ENCODE measurements at regions not wholly inside any gene's neighbourhood (a gene's known extent, or its start where the extent isn't known, plus 50 kb on each side); places are given as distances from the start of the nearest gene placed in this dataset.
A peak's percentile ranks its signal among the peaks of the same experiment; 100 is the strongest.

DNA sequence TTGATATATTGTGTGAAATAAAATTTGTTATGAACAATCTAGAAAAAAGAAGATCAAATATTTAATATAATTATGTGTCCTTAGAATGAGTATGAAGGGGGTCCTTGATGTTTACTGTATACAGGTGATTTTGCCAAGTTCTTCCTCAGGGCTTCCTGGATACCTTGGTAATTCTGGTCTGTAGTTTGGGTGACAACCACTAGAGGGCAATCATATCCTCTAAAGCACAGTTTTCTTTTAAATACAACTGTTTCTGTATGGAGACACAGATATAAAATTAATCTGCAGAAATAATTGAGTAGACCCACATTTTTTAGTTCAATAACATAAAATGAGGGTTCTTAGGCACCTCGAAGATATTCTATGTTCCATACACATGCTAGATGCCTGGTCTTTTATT lies 157.7 kb downstream of the SPANXN1 start:
- TF ChIP-seq CTCF (IDR thresholded peaks at IDR 0.05; ENCODE audit: low read depth, low read length, missing input control): peak; percentile 52
- peak; percentile 43 to 69 for TF ChIP-seq RAD21 (IDR thresholded peaks at IDR 0.05)
- no peak for TF ChIP-seq MAX (IDR thresholded peaks at IDR 0.05)
- TF ChIP-seq, protein P1, sequence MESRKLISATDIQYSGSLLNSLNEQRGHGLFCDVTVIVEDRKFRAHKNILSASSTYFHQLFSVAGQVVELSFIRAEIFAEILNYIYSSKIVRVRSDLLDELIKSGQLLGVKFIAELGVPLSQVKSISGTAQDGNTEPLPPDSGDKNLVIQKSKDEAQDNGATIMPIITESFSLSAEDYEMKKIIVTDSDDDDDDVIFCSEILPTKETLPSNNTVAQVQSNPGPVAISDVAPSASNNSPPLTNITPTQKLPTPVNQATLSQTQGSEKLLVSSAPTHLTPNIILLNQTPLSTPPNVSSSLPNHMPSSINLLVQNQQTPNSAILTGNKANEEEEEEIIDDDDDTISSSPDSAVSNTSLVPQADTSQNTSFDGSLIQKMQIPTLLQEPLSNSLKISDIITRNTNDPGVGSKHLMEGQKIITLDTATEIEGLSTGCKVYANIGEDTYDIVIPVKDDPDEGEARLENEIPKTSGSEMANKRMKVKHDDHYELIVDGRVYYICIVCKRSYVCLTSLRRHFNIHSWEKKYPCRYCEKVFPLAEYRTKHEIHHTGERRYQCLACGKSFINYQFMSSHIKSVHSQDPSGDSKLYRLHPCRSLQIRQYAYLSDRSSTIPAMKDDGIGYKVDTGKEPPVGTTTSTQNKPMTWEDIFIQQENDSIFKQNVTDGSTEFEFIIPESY (IDR thresholded peaks at IDR 0.05): no peak
- TF ChIP-seq REST (IDR thresholded peaks at IDR 0.05): no peak
- no peak for TF ChIP-seq TAF1 (conservative IDR thresholded peaks at IDR 0.05)
- no peak for TF ChIP-seq SP1 (IDR thresholded peaks at IDR 0.05)
- TF ChIP-seq EGR1 (IDR thresholded peaks at IDR 0.05; ENCODE audit: low read depth in 2 of 2): no peak
- TF ChIP-seq RXRA (IDR thresholded peaks at IDR 0.05): no peak
- TF ChIP-seq NR2F2 (IDR thresholded peaks at IDR 0.05): no peak
- no peak for TF ChIP-seq FOXA1 (IDR thresholded peaks at IDR 0.05)
- no peak for TF ChIP-seq ATF3 (IDR thresholded peaks at IDR 0.05)
- TF ChIP-seq JUND (IDR thresholded peaks at IDR 0.05): no peak
